Activated CD4-positive, alpha-beta T cell treated with anti-CD3 and anti-CD28 coated beads, Interleukin-2, Interleukin-6, amounts not matched to agents 100 ng/mL and 50 ng/mL, durations not matched to agents 16 hours and 8 hours (primary cell): ENCODE measurements at regions not wholly inside any gene's neighbourhood (a gene's known extent, or its start where the extent isn't known, plus 50 kb on each side); places are given as distances from the start of the nearest gene placed in this dataset.
"Not testable (repeated sequence)": the region's sequence is repeated elsewhere in the genome, so short reads cannot be mapped to it uniquely, and the experiment has no call there.

Experiments
- DNase-seq: peaks from one replicate; pipeline ENCODE4 v3.0.0-alpha.2; 2020

GRCh38 chr6:99219788-99220187 lies 129.7 kb downstream of the FAXC start:
- DNase-seq = no peak

- no peak for DNase-seq
Observed at GRCh38 chr6:99216959-99217358, 132.5 kb downstream of the FAXC start.

- DNase-seq = no peak
Observed at GRCh38 chr6:99195986-99196655, 153.4 kb downstream of the FAXC start.

- no peak for DNase-seq
Observed at GRCh38 chr6:99192561-99192960, 156.9 kb downstream of the FAXC start.

- DNase-seq = peak; percentile 66
Observed at GRCh38 chr6:99189823-99190721, 159.4 kb downstream of the FAXC start.

GRCh38 chr6:99187429-99187828 lies 162.0 kb downstream of the FAXC start:
- DNase-seq = no peak

GRCh38 chr6:99186417-99186816 lies 163.1 kb downstream of the FAXC start:
- DNase-seq = no peak

GRCh38 chr6:99185525-99185924 lies 163.9 kb downstream of the FAXC start:
- DNase-seq = no peak

GRCh38 chr6:99184696-99185095 lies 164.8 kb downstream of the FAXC start:
- DNase-seq = no peak

- no peak for DNase-seq
Observed at GRCh38 chr6:99183066-99183465, 166.4 kb downstream of the FAXC start.

GRCh38 chr6:99181174-99181573 lies 168.3 kb downstream of the FAXC start:
- DNase-seq = no peak

GRCh38 chr6:99178168-99178567 lies 171.3 kb downstream of the FAXC start:
- no peak for DNase-seq

GRCh38 chr6:99177736-99178135 lies 171.7 kb downstream of the FAXC start:
- no peak for DNase-seq

- DNase-seq = no peak
Observed at GRCh38 chr6:99165838-99166237, 183.6 kb downstream of the FAXC start.

GRCh38 chr6:99152347-99152643 lies 197.2 kb downstream of the FAXC start:
- no peak for DNase-seq

- DNase-seq = peak; percentile 63
Observed at GRCh38 chr6:99151634-99152346, 197.7 kb downstream of the FAXC start.

GRCh38 chr6:99148761-99149160 lies 200.7 kb downstream of the FAXC start:
- DNase-seq = no peak

GRCh38 chr6:99148111-99148510 lies 200.4 kb upstream of the FBXL4 start:
- no peak for DNase-seq

- DNase-seq = no peak
Observed at GRCh38 chr6:99147206-99147605, 199.5 kb upstream of the FBXL4 start.

- DNase-seq = no peak
Observed at GRCh38 chr6:99146711-99147110, 199.0 kb upstream of the FBXL4 start.

GRCh38 chr6:99145738-99146137 lies 198.0 kb upstream of the FBXL4 start:
- no peak for DNase-seq

- no peak for DNase-seq
Observed at GRCh38 chr6:99143108-99143861, 195.5 kb upstream of the FBXL4 start.

GRCh38 chr6:99141906-99142305 lies 194.2 kb upstream of the FBXL4 start:
- not testable (repeated sequence) for DNase-seq
